Endothelial cell of umbilical vein (primary cell): ENCODE measurements at regions not wholly inside any gene's neighbourhood (a gene's known extent, or its start where the extent isn't known, plus 50 kb on each side); places are given as distances from the start of the nearest gene placed in this dataset.

Source experiments
- BruUV-seq: library from RNA; stranded (reverse); fragments of 400-500 nt; replicated peaks from 2 replicates; lab custom pipeline; 2021; lab: Mats Ljungman, UMichigan
- CTCF ChIA-PET: fragments of 300-600, 350-600 bp; sonication (Branson Sonifier 250); formaldehyde crosslinking; loops from one replicate; lab custom pipeline; 2021; ENCODE audit warnings: antibody characterized with exemption, inconsistent platforms; lab: Charles Lee
- POLR2A ChIA-PET: fragments of 300-600, 350-600 bp; sonication (Branson Sonifier 250); formaldehyde crosslinking; loops from one replicate; lab custom pipeline; 2021; ENCODE audit warnings: antibody characterized with exemption, inconsistent platforms; lab: Charles Lee
- DNase-seq: peaks from one replicate; pipeline ENCODE4 v3.0.0-alpha.2; 2011; ENCODE audit warnings: low read depth, low spot score
- FAIRE-seq: peaks from 2 replicates; lab custom pipeline; 2011; peaks lifted over from hg19 to GRCh38; lab: Jason Lieb, UNC
- H2AFZ ChIP-seq: 2 replicates; pipeline ENCODE4 v1.6.0; 2012; ENCODE audit warnings: low read depth, low read length, control low read depth, inconsistent platforms
- H3K27ac ChIP-seq: 2 replicates; pipeline ENCODE4 v1.5.1; 2011; ENCODE audit warnings: low read depth, mild to moderate bottlenecking, control low read depth, low read length, moderate library complexity; ENCODE audit not compliant: insufficient read depth
- H3K27me3 ChIP-seq, 2 experiments: 2 replicates each; pipeline versions ENCODE4 v1.6.0 to v1.6.1; 2011; ENCODE audit warnings: low read length in 2 of 2, mixed read lengths in 1 of 2; ENCODE audit not compliant: control insufficient read depth in 2 of 2, insufficient read depth in 2 of 2
- H3K36me3 ChIP-seq, 2 experiments: 2 replicates in 1 of 2; 3 replicates in 1 of 2; pipeline ENCODE4 v1.5.1; 2011; ENCODE audit warnings: low read length in 2 of 2, mild to moderate bottlenecking in 1 of 2, moderate library complexity in 1 of 2; ENCODE audit not compliant: control insufficient read depth in 2 of 2, insufficient read depth in 2 of 2; ENCODE audit errors: extremely low read depth in 1 of 2
- H3K4me1 ChIP-seq: 3 replicates; pipeline ENCODE4 v1.5.1; 2011; ENCODE audit warnings: mild to moderate bottlenecking, low read length; ENCODE audit not compliant: control insufficient read depth, insufficient read depth; ENCODE audit errors: extremely low read depth
- H3K4me2 ChIP-seq: 2 replicates; pipeline ENCODE4 v1.6.1; 2011; ENCODE audit warnings: low read length, control low read depth, mixed read lengths; ENCODE audit not compliant: insufficient read depth
- H3K4me3 ChIP-seq, 3 experiments: fragments of 200-600 bp in 1 of 3; sonication (generic), shearing (Covaris generic) in 1 of 3; replicated peaks in 1 of 3; 2 replicates each; pipeline ENCODE4 v1.5.1; 2011 to 2016; ENCODE audit warnings: control low read depth in 3 of 3, low read length in 3 of 3, mild to moderate bottlenecking in 2 of 3, inconsistent platforms in 1 of 3, low read depth in 1 of 3, moderate library complexity in 1 of 3; ENCODE audit not compliant: insufficient read depth in 1 of 3
- H3K79me2 ChIP-seq: 2 replicates; pipeline ENCODE4 v1.6.0; 2012; ENCODE audit warnings: low read length, inconsistent platforms; ENCODE audit not compliant: control insufficient read depth, insufficient read depth
- H3K9ac ChIP-seq: replicated peaks from 2 replicates; pipeline ENCODE3; 2011; ENCODE audit warnings: low read length, control low read depth; ENCODE audit not compliant: insufficient read depth; ENCODE audit errors: extremely low read depth
- H3K9me1 ChIP-seq: replicated peaks from 3 replicates; pipeline ENCODE4 v1.6.0; 2011; ENCODE audit warnings: mild to moderate bottlenecking, low read length; ENCODE audit not compliant: control insufficient read depth, insufficient read depth; ENCODE audit errors: extremely low read depth
- H3K9me3 ChIP-seq: replicated peaks from 2 replicates; pipeline ENCODE4 v1.5.1; 2012; ENCODE audit warnings: low read length, inconsistent platforms; ENCODE audit not compliant: control insufficient read depth, insufficient read depth
- H4K20me1 ChIP-seq: replicated peaks from 2 replicates; pipeline ENCODE3; 2011; ENCODE audit warnings: mild to moderate bottlenecking, low read length; ENCODE audit not compliant: control insufficient read depth, insufficient read depth; ENCODE audit errors: extremely low read depth
- CTCF ChIP-seq, 2 donors: IDR thresholded peaks; 1 replicate in 1 of 2; 2 replicates in 1 of 2; pipeline ENCODE4 v1.5.1; 2011; ENCODE audit warnings: low read length in 2 of 2, mild to moderate bottlenecking in 2 of 2, moderate library complexity in 2 of 2, control low read depth in 1 of 2, inconsistent platforms in 1 of 2, low read depth in 1 of 2; ENCODE audit not compliant: insufficient read depth in 1 of 2; ENCODE audit errors: extremely low read depth in 1 of 2
- EZH2 ChIP-seq: IDR thresholded peaks from 2 replicates; pipeline ENCODE4 v1.6.1; 2012; ENCODE audit warnings: borderline replicate concordance, low read depth, mild to moderate bottlenecking, moderate library complexity, low read length, inconsistent platforms; ENCODE audit not compliant: severe bottlenecking
- FOS ChIP-seq: IDR thresholded peaks from 2 replicates; pipeline ENCODE4 v1.6.1; 2011; ENCODE audit warnings: mild to moderate bottlenecking, low read length, moderate library complexity, borderline replicate concordance; ENCODE audit not compliant: insufficient read depth
- GATA2 ChIP-seq: IDR thresholded peaks from 2 replicates; pipeline ENCODE4 v1.7.0; 2011; ENCODE audit warnings: low read depth, mild to moderate bottlenecking, moderate library complexity, mixed read lengths, low read length; ENCODE audit not compliant: insufficient read length, insufficient read depth
- JUN ChIP-seq: IDR thresholded peaks from 2 replicates; pipeline ENCODE4 v1.6.1; 2011; ENCODE audit warnings: borderline replicate concordance, low read depth; ENCODE audit not compliant: insufficient read length, insufficient read depth
- MAX ChIP-seq: IDR thresholded peaks from 2 replicates; pipeline ENCODE4 v1.6.1; 2011; ENCODE audit not compliant: insufficient read depth, insufficient read length
- MYC ChIP-seq: IDR thresholded peaks from one replicate; pipeline ENCODE4 v1.6.1; 2011; ENCODE audit warnings: mild to moderate bottlenecking, low read depth, low read length
- POLR2A ChIP-seq: IDR thresholded peaks from 2 replicates; pipeline ENCODE4 v1.6.1; 2012; ENCODE audit warnings: low read depth, mild to moderate bottlenecking, control low read depth, low read length
- POLR2AphosphoS5 ChIP-seq: IDR thresholded peaks from 2 replicates; pipeline ENCODE4 v1.6.1; 2012; ENCODE audit warnings: low read depth, mild to moderate bottlenecking, control low read depth, low read length, moderate library complexity; ENCODE audit not compliant: insufficient read depth
- dilution Hi-C: fragments of 300-500 bp; cut with MboI; formaldehyde crosslinking; loops from one replicate; pipeline ENCODE4 v1.15.0; 2019; ENCODE audit warnings: low sequenced_read_pairs; ENCODE audit not compliant: extremely low pct_ligation_motif_present
- intact Hi-C: fragments of 100-400 bp; cut with micrococcal nuclease; formaldehyde crosslinking; loops from one replicate; pipeline ENCODE4 v1.10.0; 2022

GRCh38 chr1:216892581-216893160 is 169.4 kb upstream of the ESRRG start:
- POLR2A ChIA-PET = no interaction called here
- Histone ChIP-seq H3K27me3 (no peaks in the 10 kb centered on the region), H3K4me1 (no peaks in the 10 kb centered on the region), H3K9ac (no peak overlapping the region), H3K4me2 (no peak overlapping the region), H4K20me1 (no peaks in the 10 kb centered on the region), H3K9me3 (no peaks in the 10 kb centered on the region), H3K9me1 (no peaks in the 10 kb centered on the region), H3K27ac (no peak overlapping the region), H3K4me3 (no peak overlapping the region), H2AFZ (no peak overlapping the region), H3K36me3 (no peaks in the 10 kb centered on the region), H3K79me2 (no peaks in the 10 kb centered on the region)
- CTCF ChIA-PET = no interaction called here
- BruUV-seq = no TSS peak
- no peak for DNase-seq
- intact Hi-C loops (no loop called here), dilution Hi-C loops (no loop called here)
- no peak for FAIRE-seq
- no peak for TF ChIP-seq FOS
- no peak for TF ChIP-seq MAX
- TF ChIP-seq GATA2 = no peak
- TF ChIP-seq CTCF (IDR thresholded peaks at IDR 0.05; ENCODE audit: extremely low read depth in 1 of 2, insufficient read depth in 1 of 2, low read depth in 1 of 2, low read length in 2 of 2) = no peak
- TF ChIP-seq JUN = no peak
- no peak for TF ChIP-seq EZH2
- TF ChIP-seq POLR2AphosphoS5 = no peak
- TF ChIP-seq MYC = no peak
- no peak for TF ChIP-seq POLR2A
